Naive B cell (primary cell): ENCODE measurements at regions not wholly inside any gene's neighbourhood (a gene's known extent, or its start where the extent isn't known, plus 50 kb on each side); places are given as distances from the start of the nearest gene placed in this dataset.
A peak's percentile ranks its signal among the peaks of the same experiment; 100 is the strongest.

ENCODE experiments used
- ATAC-seq, 2 donors: fragments of 150-1000 bp; cut with Tn5 transposase; 2 replicates each; pipeline ENCODE4 v1.10.0; 2021; ENCODE audit warnings: low read depth in 2 of 2, mild to moderate bottlenecking in 2 of 2, moderate library complexity in 2 of 2
- DNase-seq: peaks from one replicate; pipeline ENCODE4 v3.0.0; 2022
- H3K27ac Mint-ChIP-seq, 6 donors: one replicate each; pipeline ENCODE4 v1.8.0; 2020 to 2022; ENCODE audit warnings: mild to moderate bottlenecking in 6 of 6, mixed read lengths in 6 of 6, moderate library complexity in 5 of 6, inconsistent platforms in 2 of 6
- H3K27me3 Mint-ChIP-seq, 3 donors: one replicate each; pipeline ENCODE4 v1.8.0; 2021 to 2022; ENCODE audit warnings: mixed read lengths in 3 of 3, mild to moderate bottlenecking in 1 of 3
- H3K36me3 Mint-ChIP-seq, 2 donors: one replicate each; pipeline ENCODE4 v1.8.0; 2020 to 2022; ENCODE audit warnings: mixed read lengths in 2 of 2, inconsistent platforms in 1 of 2, mild to moderate bottlenecking in 1 of 2
- H3K4me1 Mint-ChIP-seq, 3 donors: one replicate each; pipeline ENCODE4 v1.8.0; 2020 to 2022; ENCODE audit warnings: mixed read lengths in 3 of 3, inconsistent platforms in 1 of 3, mild to moderate bottlenecking in 1 of 3, moderate library complexity in 1 of 3
- H3K4me3 Mint-ChIP-seq, 8 donors: one replicate each; pipeline ENCODE4 v1.8.0; 2020 to 2022; ENCODE audit warnings: mild to moderate bottlenecking in 8 of 8, mixed read lengths in 8 of 8, moderate library complexity in 8 of 8, inconsistent platforms in 2 of 8
- H3K9me3 Mint-ChIP-seq, 7 donors: one replicate each; pipeline ENCODE4 v1.8.0; 2020 to 2022; ENCODE audit warnings: mixed read lengths in 7 of 7, mild to moderate bottlenecking in 5 of 7, inconsistent platforms in 2 of 7, moderate library complexity in 1 of 7

GRCh38 chr15:31245756-31246155, 80.9 kb upstream of the KLF13 start:
- H3K4me3 Mint-ChIP-seq, result no peak overlapping the region
- H3K27me3 Mint-ChIP-seq, result no peaks in the 10 kb centered on the region
- H3K27ac Mint-ChIP-seq, result no peak overlapping the region
- DNase-seq, result no peak
- no peaks in the 10 kb centered on the region for H3K9me3 Mint-ChIP-seq
- no peak for ATAC-seq
- peaks cover 8 to 15% (median 11%) of the 10 kb centered on the region in 3 donors for H3K4me1 Mint-ChIP-seq
- H3K36me3 Mint-ChIP-seq, result no peaks in the 10 kb centered on the region

DNA sequence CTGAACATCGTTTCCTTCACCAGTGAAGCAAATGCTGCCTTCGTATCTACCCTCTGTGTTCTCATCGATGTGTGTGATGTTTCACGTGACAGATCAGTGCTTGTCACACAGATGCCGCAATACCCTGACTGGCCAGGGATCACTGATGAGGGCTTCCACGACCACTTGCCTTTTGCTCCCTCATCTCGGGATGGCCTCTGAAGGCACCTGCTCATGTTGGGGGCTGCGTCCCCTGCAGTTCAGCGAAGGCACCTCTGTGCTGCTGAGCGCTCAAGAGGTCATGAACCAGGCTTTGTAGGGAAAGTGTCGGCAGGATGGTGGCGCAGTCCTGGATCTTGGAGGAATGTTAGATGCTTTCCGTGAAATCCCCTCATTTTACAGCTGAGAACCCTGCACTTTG, 79.2 kb upstream of the KLF13 start:
- ATAC-seq, result no peak
- Mint-ChIP-seq H3K27ac (no peak overlapping the region), H3K4me3 (no peak overlapping the region), H3K36me3 (no peaks in the 10 kb centered on the region), H3K4me1 (peaks cover 3 to 15% (median 8%) of the 10 kb centered on the region in 3 donors), H3K27me3 (no peaks in the 10 kb centered on the region), H3K9me3 (no peaks in the 10 kb centered on the region)
- no peak for DNase-seq

DNA sequence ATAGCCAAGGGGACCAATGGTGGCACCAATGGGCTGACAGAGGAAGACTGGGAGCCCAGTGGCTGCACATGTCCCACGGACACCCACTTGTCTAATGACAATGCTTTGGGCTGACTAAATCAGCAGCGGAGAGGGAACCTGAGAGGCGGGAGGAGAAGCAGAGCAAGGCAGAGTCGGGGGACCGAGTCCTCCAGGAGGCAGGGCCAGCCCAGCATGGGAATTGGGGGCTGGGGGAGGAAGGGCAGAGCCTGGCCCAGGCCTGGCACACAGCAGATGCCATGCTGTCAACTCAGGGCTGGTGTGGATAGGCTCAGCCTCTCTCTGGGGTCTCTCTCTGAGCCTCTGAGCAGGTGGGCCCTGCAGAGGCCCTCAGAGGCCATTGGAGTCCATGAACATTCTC, 78.4 kb upstream of the KLF13 start:
- no peaks in the 10 kb centered on the region for H3K36me3 Mint-ChIP-seq
- ATAC-seq, result no peak
- no peaks in the 10 kb centered on the region for H3K27me3 Mint-ChIP-seq
- H3K4me3 Mint-ChIP-seq, result no peak overlapping the region
- no peak for DNase-seq
- H3K9me3 Mint-ChIP-seq, result no peaks in the 10 kb centered on the region
- H3K27ac Mint-ChIP-seq, result peak overlapping the region in 2 of 6 donors; percentile 63 to 90
- peaks cover 3 to 15% (median 8%) of the 10 kb centered on the region in 3 donors for H3K4me1 Mint-ChIP-seq

GRCh38 chr15:31248951-31249350, 77.7 kb upstream of the KLF13 start:
- H3K9me3 Mint-ChIP-seq, result no peaks in the 10 kb centered on the region
- H3K4me1 Mint-ChIP-seq, result peaks cover 3 to 15% (median 8%) of the 10 kb centered on the region in 3 donors
- no peak for DNase-seq
- H3K27ac Mint-ChIP-seq, result no peak overlapping the region
- no peak overlapping the region for H3K4me3 Mint-ChIP-seq
- ATAC-seq, result no peak
- no peaks in the 10 kb centered on the region for H3K36me3 Mint-ChIP-seq
- H3K27me3 Mint-ChIP-seq, result no peaks in the 10 kb centered on the region

DNA sequence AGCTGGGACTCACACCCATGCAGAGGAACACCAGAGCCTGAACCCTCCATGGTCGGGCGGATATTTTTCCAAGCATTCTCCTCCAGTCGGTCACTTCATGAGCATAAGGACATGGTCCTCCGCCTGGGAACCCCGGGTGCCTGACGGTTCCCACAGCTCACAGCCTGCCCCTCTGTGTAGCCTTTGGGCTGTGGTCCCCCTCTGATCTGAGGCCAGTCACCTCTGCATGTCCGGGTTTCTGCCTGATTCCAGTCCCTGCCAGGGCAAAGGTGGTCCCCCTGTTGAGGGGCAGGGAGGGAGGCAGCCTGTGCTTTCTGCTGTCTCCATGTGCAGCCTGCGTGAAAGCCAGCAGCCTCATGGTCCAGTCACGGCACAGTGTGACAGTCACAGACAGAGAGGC, 76.6 kb upstream of the KLF13 start:
- no peaks in the 10 kb centered on the region for H3K27me3 Mint-ChIP-seq
- no peak overlapping the region for H3K4me3 Mint-ChIP-seq
- no peak overlapping the region for H3K27ac Mint-ChIP-seq

DNA sequence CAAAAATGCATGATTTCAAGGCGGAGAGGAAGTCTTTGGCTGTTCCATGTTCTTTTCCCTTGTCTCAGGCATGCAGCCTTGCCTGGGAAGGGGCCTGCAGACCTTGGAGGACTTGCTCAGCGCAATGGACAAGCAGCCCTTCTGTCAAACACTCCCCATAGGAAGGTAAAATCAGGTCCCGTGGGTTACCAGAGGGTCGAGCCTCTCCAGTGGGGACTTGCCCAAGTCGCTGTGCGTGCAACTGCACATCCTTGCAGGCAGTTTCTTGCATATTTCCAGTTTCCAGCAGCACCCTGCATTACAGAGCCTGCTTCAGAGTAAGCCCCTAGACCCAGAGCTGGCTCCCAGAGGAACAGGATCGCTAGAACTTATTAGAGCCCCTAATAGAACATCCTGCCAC, 75.5 kb upstream of the KLF13 start:
- H3K36me3 Mint-ChIP-seq, result no peaks in the 10 kb centered on the region
- H3K4me3 Mint-ChIP-seq, result no peak overlapping the region
- H3K4me1 Mint-ChIP-seq, result peaks cover 20 to 36% (median 23%) of the 10 kb centered on the region in 3 donors
- ATAC-seq (no peak), DNase-seq (no peak)
- peak overlapping the region in 1 of 6 donors; percentile 68 for H3K27ac Mint-ChIP-seq
- peaks cover 0 to 2% (median 0%) of the 10 kb centered on the region in 7 donors for H3K9me3 Mint-ChIP-seq
- H3K27me3 Mint-ChIP-seq, result no peaks in the 10 kb centered on the region

More for the DNA sequence above, 76.6 kb upstream of the KLF13 start:
- Mint-ChIP-seq H3K9me3 (peaks cover 0 to 2% (median 0%) of the 10 kb centered on the region in 7 donors), H3K36me3 (no peaks in the 10 kb centered on the region), H3K4me1 (peaks cover 9 to 24% (median 13%) of the 10 kb centered on the region in 3 donors)
- DNase-seq (no peak), ATAC-seq (no peak)

DNA sequence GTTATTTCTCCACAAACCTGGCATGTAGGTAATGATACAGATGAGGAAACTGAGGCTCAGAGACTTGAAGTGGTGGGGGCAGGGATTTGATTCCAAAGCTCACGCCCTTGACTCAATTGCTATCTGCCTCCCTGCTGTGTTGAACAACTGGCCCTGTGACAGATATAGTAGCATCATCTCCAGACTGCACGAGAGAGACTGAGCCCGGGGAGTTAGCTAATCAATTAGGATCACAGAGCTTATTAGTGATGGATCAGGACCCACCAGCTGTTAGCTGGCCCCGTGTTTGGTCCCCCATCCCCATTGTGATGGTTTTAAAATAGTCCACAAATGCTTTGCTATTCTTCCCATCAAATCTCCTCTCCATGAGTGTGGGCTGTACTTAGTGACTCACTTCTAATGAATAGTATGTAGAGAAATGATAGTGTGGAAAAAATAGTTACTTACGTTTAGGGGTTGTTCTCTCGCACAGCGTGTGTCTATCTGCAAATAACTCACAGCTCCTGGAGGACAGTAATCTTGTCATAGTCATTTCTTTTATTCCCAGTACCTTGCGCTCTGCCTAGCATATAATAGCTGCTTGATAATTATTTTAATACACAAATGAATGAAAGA, 74.4 kb upstream of the KLF13 start:
- Mint-ChIP-seq H3K27ac (no peak overlapping the region), H3K9me3 (peaks cover 0 to 2% (median 0%) of the 10 kb centered on the region in 7 donors), H3K36me3 (no peaks in the 10 kb centered on the region), H3K4me1 (peaks cover 30 to 40% (median 31%) of the 10 kb centered on the region in 3 donors), H3K27me3 (no peaks in the 10 kb centered on the region), H3K4me3 (no peak overlapping the region)
- no peak for DNase-seq
- no peak for ATAC-seq

GRCh38 chr15:31254431-31255175, 72.0 kb upstream of the KLF13 start:
- H3K27me3 Mint-ChIP-seq, result no peaks in the 10 kb centered on the region
- ATAC-seq (no peak), DNase-seq (no peak)
- H3K9me3 Mint-ChIP-seq, result peaks cover 0 to 4% (median 0%) of the 10 kb centered on the region in 7 donors
- H3K36me3 Mint-ChIP-seq, result no peaks in the 10 kb centered on the region
- peaks cover 35 to 43% (median 42%) of the 10 kb centered on the region in 3 donors for H3K4me1 Mint-ChIP-seq
- peak overlapping the region in 5 of 6 donors; percentile 58 to 85 (median 70) for H3K27ac Mint-ChIP-seq
- peak overlapping the region in 5 of 8 donors; percentile 45 to 73 (median 70) for H3K4me3 Mint-ChIP-seq

DNA sequence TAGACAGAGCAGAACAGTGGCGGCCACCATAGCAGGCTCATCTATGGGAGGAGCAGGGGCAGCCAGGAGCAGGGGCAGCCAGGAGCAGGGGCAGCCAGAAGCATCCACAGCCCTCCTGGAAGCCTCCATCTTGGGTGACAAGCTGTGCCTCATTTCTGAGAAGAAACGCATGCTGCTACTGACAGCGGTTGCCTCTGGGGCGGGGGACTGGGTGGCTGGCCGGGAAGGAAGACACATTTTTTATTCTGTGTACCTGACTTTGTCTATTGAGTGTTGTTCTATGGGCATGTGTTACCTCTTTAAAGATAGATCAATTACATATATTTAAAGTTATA, 71.5 kb upstream of the KLF13 start:
- Mint-ChIP-seq H3K4me1 (peaks cover 37 to 46% (median 44%) of the 10 kb centered on the region in 3 donors), H3K4me3 (peak overlapping the region in 5 of 8 donors; percentile 45 to 73 (median 57)), H3K27ac (peak overlapping the region in 5 of 6 donors; percentile 54 to 90 (median 73)), H3K27me3 (no peaks in the 10 kb centered on the region), H3K36me3 (no peaks in the 10 kb centered on the region), H3K9me3 (peaks cover 0 to 4% (median 0%) of the 10 kb centered on the region in 7 donors)
- no peak for DNase-seq
- ATAC-seq, result no peak

GRCh38 chr15:31255732-31256377, 70.8 kb upstream of the KLF13 start:
- peak overlapping the region in 7 of 8 donors; percentile 3 to 80 (median 60) for H3K4me3 Mint-ChIP-seq
- peaks cover 41 to 47% (median 46%) of the 10 kb centered on the region in 3 donors for H3K4me1 Mint-ChIP-seq
- no peaks in the 10 kb centered on the region for H3K27me3 Mint-ChIP-seq
- peak; percentile 56 for DNase-seq
- H3K36me3 Mint-ChIP-seq, result no peaks in the 10 kb centered on the region
- peak; percentile 88 to 91 for ATAC-seq
- peak overlapping the region; percentile 18 to 90 (median 72) for H3K27ac Mint-ChIP-seq
- H3K9me3 Mint-ChIP-seq, result peaks cover 0 to 4% (median 0%) of the 10 kb centered on the region in 7 donors

GRCh38 chr15:31256378-31257265, 70.0 kb upstream of the KLF13 start:
- H3K4me1 Mint-ChIP-seq, result peaks cover 45 to 54% (median 52%) of the 10 kb centered on the region in 3 donors
- peaks cover 0 to 4% (median 0%) of the 10 kb centered on the region in 7 donors for H3K9me3 Mint-ChIP-seq
- H3K27me3 Mint-ChIP-seq, result no peaks in the 10 kb centered on the region
- ATAC-seq, result peak; percentile 22 to 23
- H3K36me3 Mint-ChIP-seq, result no peaks in the 10 kb centered on the region
- H3K27ac Mint-ChIP-seq, result peak overlapping the region; percentile 30 to 90 (median 72)
- DNase-seq, result no peak
- H3K4me3 Mint-ChIP-seq, result peak overlapping the region in 5 of 8 donors; percentile 15 to 86 (median 73)

DNA sequence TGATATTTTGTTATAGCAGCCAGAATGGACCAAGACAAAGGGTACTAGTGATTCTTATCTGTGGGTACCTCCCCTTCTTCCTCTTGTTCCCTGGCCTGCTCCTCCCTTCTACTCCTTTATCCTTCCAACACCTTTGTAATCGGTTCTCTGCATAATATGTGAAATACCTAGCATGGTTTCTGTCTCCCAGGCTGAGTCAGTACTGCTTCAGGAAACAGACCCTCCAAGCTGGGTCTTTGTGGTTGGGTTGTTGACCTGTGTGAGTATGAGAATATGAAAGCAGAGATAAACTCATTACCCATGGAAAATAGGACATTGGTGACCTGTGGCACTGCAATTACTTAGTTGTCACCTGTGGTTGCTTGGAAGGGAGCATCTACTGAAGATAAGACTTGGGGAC, 69.3 kb upstream of the KLF13 start:
- DNase-seq (no peak), ATAC-seq (no peak)
- Mint-ChIP-seq H3K4me1 (peaks cover 51 to 60% (median 59%) of the 10 kb centered on the region in 3 donors), H3K9me3 (peaks cover 0 to 4% (median 0%) of the 10 kb centered on the region in 7 donors), H3K27me3 (no peaks in the 10 kb centered on the region), H3K4me3 (no peak overlapping the region), H3K36me3 (no peaks in the 10 kb centered on the region), H3K27ac (peak overlapping the region in 2 of 6 donors; percentile 51 to 73)

- Mint-ChIP-seq H3K9me3 (peaks cover 0 to 4% (median 0%) of the 10 kb centered on the region in 7 donors), H3K27me3 (no peaks in the 10 kb centered on the region), H3K36me3 (no peaks in the 10 kb centered on the region), H3K4me3 (no peak overlapping the region), H3K27ac (no peak overlapping the region), H3K4me1 (peaks cover 61 to 70% (median 69%) of the 10 kb centered on the region in 3 donors)
- ATAC-seq, result no peak
- DNase-seq, result no peak
These were observed 68.4 kb upstream of the KLF13 start for GRCh38 chr15:31258260-31258659.
